ENCODE measurements at regions not wholly inside any gene's neighbourhood (a gene's known extent, or its start where the extent isn't known, plus 50 kb on each side); places are given as distances from the start of the nearest gene placed in this dataset.

DNA sequence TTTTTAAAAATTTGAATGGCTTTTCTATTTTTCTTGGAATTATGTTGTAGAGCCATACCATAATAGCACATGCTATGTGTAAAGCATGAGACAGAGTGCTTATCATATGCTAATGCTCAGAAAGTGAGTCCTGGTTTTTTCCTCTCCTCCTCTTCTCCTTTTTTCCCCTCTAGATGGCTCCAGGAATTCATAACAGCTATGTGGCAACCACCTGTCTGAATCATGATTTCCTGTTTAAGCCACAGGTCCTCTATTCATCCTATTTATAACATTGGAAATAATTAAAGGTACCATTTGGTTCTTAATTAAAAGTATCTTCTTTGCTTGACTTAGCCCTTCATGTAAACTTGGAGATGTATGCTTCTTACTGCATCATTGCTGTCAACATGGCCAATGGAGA lies 260.0 kb upstream of the MAP3K7 start:
- Histone ChIP-seq H3K27me3 (replicated peaks; ENCODE audit: control insufficient read depth, insufficient read depth, low read length) (no peaks in the 10 kb centered on the region), H3K36me3 (ENCODE audit: control insufficient read depth, insufficient read depth, low read length) (no peaks in the 10 kb centered on the region), H3K4me3 (replicated peaks; ENCODE audit: low read depth, low read length) (no peak overlapping the region)
- no peak for DNase-seq (ENCODE audit: extremely low read depth, insufficient read length)
- TF ChIP-seq, protein P1, sequence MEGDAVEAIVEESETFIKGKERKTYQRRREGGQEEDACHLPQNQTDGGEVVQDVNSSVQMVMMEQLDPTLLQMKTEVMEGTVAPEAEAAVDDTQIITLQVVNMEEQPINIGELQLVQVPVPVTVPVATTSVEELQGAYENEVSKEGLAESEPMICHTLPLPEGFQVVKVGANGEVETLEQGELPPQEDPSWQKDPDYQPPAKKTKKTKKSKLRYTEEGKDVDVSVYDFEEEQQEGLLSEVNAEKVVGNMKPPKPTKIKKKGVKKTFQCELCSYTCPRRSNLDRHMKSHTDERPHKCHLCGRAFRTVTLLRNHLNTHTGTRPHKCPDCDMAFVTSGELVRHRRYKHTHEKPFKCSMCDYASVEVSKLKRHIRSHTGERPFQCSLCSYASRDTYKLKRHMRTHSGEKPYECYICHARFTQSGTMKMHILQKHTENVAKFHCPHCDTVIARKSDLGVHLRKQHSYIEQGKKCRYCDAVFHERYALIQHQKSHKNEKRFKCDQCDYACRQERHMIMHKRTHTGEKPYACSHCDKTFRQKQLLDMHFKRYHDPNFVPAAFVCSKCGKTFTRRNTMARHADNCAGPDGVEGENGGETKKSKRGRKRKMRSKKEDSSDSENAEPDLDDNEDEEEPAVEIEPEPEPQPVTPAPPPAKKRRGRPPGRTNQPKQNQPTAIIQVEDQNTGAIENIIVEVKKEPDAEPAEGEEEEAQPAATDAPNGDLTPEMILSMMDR (IDR thresholded peaks at IDR 0.05; ENCODE audit: insufficient read depth, low read length, poor library complexity, severe bottlenecking) = no peak

DNA sequence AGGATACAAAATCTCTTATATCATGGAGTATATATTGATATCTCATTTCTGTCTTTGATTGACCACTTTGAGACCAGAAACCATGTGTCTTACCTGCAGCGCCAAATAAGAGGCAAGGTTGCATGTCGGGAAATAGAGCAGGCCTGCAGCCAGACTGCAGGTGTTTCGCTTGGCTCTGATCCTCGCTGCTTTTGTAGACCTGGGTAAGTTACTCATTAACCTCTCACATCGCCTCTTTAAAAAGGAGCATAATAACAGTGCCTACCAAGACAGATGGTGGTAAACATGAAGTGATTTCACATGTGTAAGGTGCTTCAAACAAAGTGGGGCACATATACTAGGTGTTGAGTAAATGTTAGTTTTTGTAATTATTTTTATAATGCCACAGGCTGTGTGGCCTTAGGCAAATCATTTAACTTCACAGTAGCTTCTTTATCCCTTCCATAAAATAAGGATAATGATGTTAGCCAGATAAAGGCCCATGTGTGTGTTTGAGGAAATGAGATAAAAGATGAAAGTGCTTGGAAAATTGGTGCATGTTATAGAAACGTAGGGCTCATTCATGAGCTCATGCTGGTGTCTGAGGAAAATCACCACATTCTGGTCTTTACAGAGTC lies 248.8 kb upstream of the MAP3K7 start:
- no peak overlapping the region for H3K4me3 ChIP-seq (replicated peaks; ENCODE audit: low read depth, low read length)
- no peak for DNase-seq (ENCODE audit: extremely low read depth, insufficient read length)

DNA sequence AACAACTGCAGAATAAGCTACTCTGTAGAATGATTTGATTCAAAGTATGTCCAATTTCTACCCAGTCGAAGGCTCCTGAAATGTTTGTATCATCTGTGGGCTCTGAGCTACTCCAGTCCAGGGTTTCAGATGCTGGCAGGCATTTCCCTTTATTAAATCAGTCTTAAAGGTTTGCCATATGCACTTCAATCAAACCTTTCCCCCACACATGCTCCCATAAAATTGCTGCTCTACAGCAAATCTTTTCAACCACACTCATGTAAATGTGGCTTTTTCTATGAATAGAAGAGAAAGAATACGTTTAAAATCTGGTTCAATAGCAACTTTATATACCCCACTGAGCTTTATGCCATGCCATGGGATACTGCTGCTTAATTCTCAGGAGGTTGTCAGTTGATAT lies 242.4 kb upstream of the MAP3K7 start:
- Histone ChIP-seq H3K36me3 (ENCODE audit: control insufficient read depth, insufficient read depth, low read length) (no peaks in the 10 kb centered on the region), H3K4me3 (replicated peaks; ENCODE audit: low read depth, low read length) (no peak overlapping the region), H3K27me3 (replicated peaks; ENCODE audit: control insufficient read depth, insufficient read depth, low read length) (no peaks in the 10 kb centered on the region)
- TF ChIP-seq, protein P1 (IDR thresholded peaks at IDR 0.05; ENCODE audit: insufficient read depth, low read length, poor library complexity, severe bottlenecking) = no peak
- DNase-seq (ENCODE audit: extremely low read depth, insufficient read length) = no peak

More for the DNA sequence above, 248.8 kb upstream of the MAP3K7 start:
- TF ChIP-seq, protein P1 (IDR thresholded peaks at IDR 0.05; ENCODE audit: insufficient read depth, low read length, poor library complexity, severe bottlenecking) = no peak
- H3K27me3 ChIP-seq (replicated peaks; ENCODE audit: control insufficient read depth, insufficient read depth, low read length) = no peaks in the 10 kb centered on the region
- no peaks in the 10 kb centered on the region for H3K36me3 ChIP-seq (ENCODE audit: control insufficient read depth, insufficient read depth, low read length)

DNA sequence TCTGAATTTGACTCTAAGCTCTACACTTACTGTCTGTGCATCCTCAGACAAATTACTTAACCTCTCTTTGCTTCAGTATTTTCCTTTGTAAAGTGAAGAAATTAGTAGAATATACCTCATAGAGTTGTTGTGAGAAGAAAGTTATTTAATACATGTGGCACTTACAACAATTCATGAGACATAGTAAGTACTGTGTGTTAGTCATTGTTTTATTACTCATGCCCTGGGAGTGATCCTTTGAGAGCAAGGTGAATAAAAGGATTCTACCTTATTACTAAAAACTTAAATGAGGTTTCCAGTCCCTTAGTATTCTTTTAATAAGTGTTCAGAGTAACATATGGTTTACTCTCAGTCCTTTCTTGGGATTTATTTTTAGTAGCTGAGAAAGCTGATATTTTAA lies 233.6 kb upstream of the MAP3K7 start:
- Histone ChIP-seq H3K4me3 (replicated peaks; ENCODE audit: low read depth, low read length) (no peak overlapping the region), H3K27me3 (replicated peaks; ENCODE audit: control insufficient read depth, insufficient read depth, low read length) (no peaks in the 10 kb centered on the region), H3K36me3 (ENCODE audit: control insufficient read depth, insufficient read depth, low read length) (no peaks in the 10 kb centered on the region)
- DNase-seq (ENCODE audit: extremely low read depth, insufficient read length) = no peak
- TF ChIP-seq, protein P1 (IDR thresholded peaks at IDR 0.05; ENCODE audit: insufficient read depth, low read length, poor library complexity, severe bottlenecking) = no peak

DNA sequence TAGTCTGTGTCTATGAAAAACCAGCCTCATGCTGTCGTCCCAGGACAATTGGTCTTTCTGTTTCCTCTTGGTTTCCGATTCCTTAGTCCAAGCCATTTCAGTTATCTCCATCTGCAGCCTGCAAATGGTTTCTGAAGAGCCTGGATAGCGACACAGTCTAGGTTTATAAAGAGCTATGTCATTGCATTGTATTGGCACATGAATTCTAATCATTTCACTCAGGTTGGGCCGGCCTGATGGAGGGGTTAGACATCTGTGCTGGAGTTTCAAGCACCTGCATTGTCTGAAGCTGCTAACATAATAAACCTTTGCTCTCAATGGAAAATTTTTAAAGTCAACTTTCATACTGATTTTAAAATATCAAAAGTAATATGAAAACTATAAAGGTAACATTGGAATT lies 232.6 kb upstream of the MAP3K7 start:
- H3K27me3 ChIP-seq (replicated peaks; ENCODE audit: control insufficient read depth, insufficient read depth, low read length) = no peaks in the 10 kb centered on the region
- no peak for DNase-seq (ENCODE audit: extremely low read depth, insufficient read length)

More for the DNA sequence above, 232.6 kb upstream of the MAP3K7 start:
- TF ChIP-seq, protein P1 (IDR thresholded peaks at IDR 0.05; ENCODE audit: insufficient read depth, low read length, poor library complexity, severe bottlenecking) = no peak
- no peak overlapping the region for H3K4me3 ChIP-seq (replicated peaks; ENCODE audit: low read depth, low read length)
- no peaks in the 10 kb centered on the region for H3K36me3 ChIP-seq (ENCODE audit: control insufficient read depth, insufficient read depth, low read length)
